ENCODE measurements at regions not wholly inside any gene's neighbourhood (a gene's known extent, or its start where the extent isn't known, plus 50 kb on each side); places are given as distances from the start of the nearest gene placed in this dataset.

DNA sequence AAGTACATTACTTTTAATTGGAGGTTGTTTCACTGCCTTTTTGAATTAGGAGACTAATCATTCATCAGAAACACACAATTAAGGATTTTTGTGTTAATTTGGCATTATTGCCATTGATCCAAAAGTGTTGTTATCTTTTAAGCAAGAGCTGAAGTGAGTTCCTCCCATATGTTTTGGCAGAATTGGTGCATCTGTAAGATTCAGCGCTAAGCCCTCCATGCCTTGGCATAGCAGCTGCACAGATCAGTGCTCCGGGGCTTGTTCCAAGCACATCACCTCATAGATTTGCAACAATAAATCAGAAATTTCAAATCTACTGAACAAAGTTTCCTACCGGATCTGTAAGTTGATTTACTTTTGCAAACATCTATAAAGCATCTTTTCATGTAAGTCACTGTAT lies 106.8 kb upstream of the PHACTR1 start:
- Histone ChIP-seq H3K9me3 (ENCODE audit: low read depth) (no peaks in the 10 kb centered on the region), H3K36me3 (no peaks in the 10 kb centered on the region), H3K79me2 (ENCODE audit: low read depth) (no peaks in the 10 kb centered on the region), H3K4me3 (no peak overlapping the region), H3K27me3 (no peaks in the 10 kb centered on the region), H3K4me2 (no peak overlapping the region), H3K27ac (no peak overlapping the region), H3K9ac (no peak overlapping the region), H4K20me1 (ENCODE audit: low read depth) (no peaks in the 10 kb centered on the region), H3K4me1 (no peaks in the 10 kb centered on the region), H3F3A (ENCODE audit: low read depth) (no peaks in the 10 kb centered on the region), H2AFZ (replicated peaks) (no peak overlapping the region)
- TF ChIP-seq, protein P1, sequence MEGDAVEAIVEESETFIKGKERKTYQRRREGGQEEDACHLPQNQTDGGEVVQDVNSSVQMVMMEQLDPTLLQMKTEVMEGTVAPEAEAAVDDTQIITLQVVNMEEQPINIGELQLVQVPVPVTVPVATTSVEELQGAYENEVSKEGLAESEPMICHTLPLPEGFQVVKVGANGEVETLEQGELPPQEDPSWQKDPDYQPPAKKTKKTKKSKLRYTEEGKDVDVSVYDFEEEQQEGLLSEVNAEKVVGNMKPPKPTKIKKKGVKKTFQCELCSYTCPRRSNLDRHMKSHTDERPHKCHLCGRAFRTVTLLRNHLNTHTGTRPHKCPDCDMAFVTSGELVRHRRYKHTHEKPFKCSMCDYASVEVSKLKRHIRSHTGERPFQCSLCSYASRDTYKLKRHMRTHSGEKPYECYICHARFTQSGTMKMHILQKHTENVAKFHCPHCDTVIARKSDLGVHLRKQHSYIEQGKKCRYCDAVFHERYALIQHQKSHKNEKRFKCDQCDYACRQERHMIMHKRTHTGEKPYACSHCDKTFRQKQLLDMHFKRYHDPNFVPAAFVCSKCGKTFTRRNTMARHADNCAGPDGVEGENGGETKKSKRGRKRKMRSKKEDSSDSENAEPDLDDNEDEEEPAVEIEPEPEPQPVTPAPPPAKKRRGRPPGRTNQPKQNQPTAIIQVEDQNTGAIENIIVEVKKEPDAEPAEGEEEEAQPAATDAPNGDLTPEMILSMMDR (IDR thresholded peaks at IDR 0.05) = no peak
- TF ChIP-seq EZH2phosphoT487 (IDR thresholded peaks at IDR 0.05) (no peak), EZH2 (IDR thresholded peaks at IDR 0.05) (no peak)
- H3K36me3 Mint-ChIP-seq = no peaks in the 10 kb centered on the region
- no peaks in the 10 kb centered on the region for H3K27me3 Mint-ChIP-seq (ENCODE audit: insufficient read depth, low read depth)
- no peaks in the 10 kb centered on the region for H3K9me3 Mint-ChIP-seq
- no peak for DNase-seq (ENCODE audit: low spot score)
- H3K27ac Mint-ChIP-seq = no peak overlapping the region
- H3K4me1 Mint-ChIP-seq = no peaks in the 10 kb centered on the region
- H3K4me3 Mint-ChIP-seq = no peak overlapping the region

DNA sequence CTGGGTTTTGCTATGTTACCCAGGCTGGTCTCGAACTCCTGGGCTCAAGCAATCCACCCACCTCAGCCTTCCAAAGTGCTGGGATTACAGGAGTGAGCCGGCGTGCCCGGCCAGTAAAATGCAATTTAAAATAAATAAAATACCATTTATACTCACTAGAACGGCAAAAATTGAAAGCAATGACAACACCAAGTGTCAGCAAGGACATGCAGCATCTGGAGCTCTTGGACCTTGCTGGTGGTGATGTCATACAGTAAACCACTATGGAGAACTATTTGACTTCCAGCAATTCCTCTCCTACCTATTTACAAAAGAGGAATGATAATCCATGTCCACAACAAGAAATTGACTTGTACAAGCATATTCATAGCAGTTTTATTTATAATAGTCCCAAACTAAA lies 105.7 kb upstream of the PHACTR1 start:
- Histone ChIP-seq H3K27me3 (no peaks in the 10 kb centered on the region), H3K36me3 (no peaks in the 10 kb centered on the region), H2AFZ (replicated peaks) (no peak overlapping the region), H4K20me1 (ENCODE audit: low read depth) (no peaks in the 10 kb centered on the region), H3K4me2 (no peak overlapping the region), H3K4me3 (no peak overlapping the region), H3K9me3 (ENCODE audit: low read depth) (no peaks in the 10 kb centered on the region), H3K79me2 (ENCODE audit: low read depth) (no peaks in the 10 kb centered on the region), H3K9ac (no peak overlapping the region), H3K4me1 (no peaks in the 10 kb centered on the region), H3K27ac (no peak overlapping the region), H3F3A (ENCODE audit: low read depth) (no peaks in the 10 kb centered on the region)
- DNase-seq (ENCODE audit: low spot score) = no peak
- no peaks in the 10 kb centered on the region for H3K36me3 Mint-ChIP-seq
- no peaks in the 10 kb centered on the region for H3K27me3 Mint-ChIP-seq (ENCODE audit: insufficient read depth, low read depth)
- TF ChIP-seq EZH2phosphoT487 (IDR thresholded peaks at IDR 0.05) (no peak), EZH2 (IDR thresholded peaks at IDR 0.05) (no peak)
- TF ChIP-seq, protein P1 (IDR thresholded peaks at IDR 0.05) = no peak
- H3K27ac Mint-ChIP-seq = no peak overlapping the region
- H3K9me3 Mint-ChIP-seq = no peaks in the 10 kb centered on the region
- no peak overlapping the region for H3K4me3 Mint-ChIP-seq
- H3K4me1 Mint-ChIP-seq = no peaks in the 10 kb centered on the region

DNA sequence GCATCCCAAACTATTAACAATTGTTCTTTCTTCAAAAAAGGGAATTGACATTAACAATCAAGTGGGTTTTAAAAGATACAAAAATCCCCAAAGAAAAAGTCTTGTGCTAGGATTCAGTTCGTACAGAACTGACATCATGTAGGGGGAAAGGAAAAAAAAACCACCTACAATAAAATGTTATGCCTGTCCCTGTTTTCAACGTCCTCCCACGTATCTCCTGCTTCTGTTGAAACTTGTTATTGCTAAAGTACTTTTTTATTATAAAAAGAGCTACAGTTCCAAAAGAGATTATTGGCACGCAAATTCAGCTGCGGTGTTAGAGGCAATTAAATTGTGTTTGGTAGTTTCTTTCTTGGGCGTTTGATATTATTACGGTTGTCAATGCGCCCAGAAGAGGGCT lies 102.8 kb upstream of the PHACTR1 start:
- Histone ChIP-seq H3K36me3 (no peaks in the 10 kb centered on the region), H3K9ac (no peak overlapping the region), H3F3A (ENCODE audit: low read depth) (no peaks in the 10 kb centered on the region), H3K4me1 (no peaks in the 10 kb centered on the region), H3K79me2 (ENCODE audit: low read depth) (no peaks in the 10 kb centered on the region), H3K4me3 (no peak overlapping the region), H3K27ac (no peak overlapping the region), H3K9me3 (ENCODE audit: low read depth) (no peaks in the 10 kb centered on the region), H2AFZ (replicated peaks) (no peak overlapping the region), H3K27me3 (no peaks in the 10 kb centered on the region), H3K4me2 (no peak overlapping the region), H4K20me1 (ENCODE audit: low read depth) (no peaks in the 10 kb centered on the region)
- Mint-ChIP-seq H3K9me3 (no peaks in the 10 kb centered on the region), H3K27ac (no peak overlapping the region), H3K36me3 (no peaks in the 10 kb centered on the region), H3K4me1 (no peaks in the 10 kb centered on the region), H3K27me3 (ENCODE audit: insufficient read depth, low read depth) (peaks cover 2% of the 10 kb centered on the region), H3K4me3 (no peak overlapping the region)
- TF ChIP-seq, protein P1 (IDR thresholded peaks at IDR 0.05) = no peak
- TF ChIP-seq EZH2 (IDR thresholded peaks at IDR 0.05) (no peak), EZH2phosphoT487 (IDR thresholded peaks at IDR 0.05) (no peak)
- DNase-seq (ENCODE audit: low spot score) = no peak

DNA sequence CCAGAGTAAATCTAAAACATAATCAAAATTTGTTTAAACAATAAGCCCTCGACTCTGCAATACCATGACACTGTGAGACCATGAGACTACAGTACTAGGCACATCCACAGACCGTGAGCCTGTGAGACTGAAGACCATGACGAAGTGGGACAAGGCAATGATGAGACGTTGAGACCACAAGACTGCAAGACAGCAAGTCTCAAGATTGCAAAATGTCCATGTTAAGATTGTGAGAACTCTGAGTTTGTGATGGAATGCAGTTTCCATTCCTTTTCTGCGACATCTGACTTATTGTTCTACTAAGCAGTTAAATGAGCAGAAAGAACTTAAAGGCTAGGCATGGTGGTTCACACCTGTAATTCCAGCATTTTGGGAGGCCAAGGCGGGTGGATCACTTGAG lies 102.1 kb upstream of the PHACTR1 start:
- no peaks in the 10 kb centered on the region for H3K4me1 ChIP-seq
- no peaks in the 10 kb centered on the region for H3K27me3 ChIP-seq
- no peaks in the 10 kb centered on the region for H3K9me3 Mint-ChIP-seq
- no peaks in the 10 kb centered on the region for H3K36me3 Mint-ChIP-seq
- H3K9ac ChIP-seq = no peak overlapping the region
- H3K4me3 Mint-ChIP-seq = no peak overlapping the region
- no peaks in the 10 kb centered on the region for H3K79me2 ChIP-seq (ENCODE audit: low read depth)
- no peak for DNase-seq (ENCODE audit: low spot score)
- H3K36me3 ChIP-seq = no peaks in the 10 kb centered on the region
- no peak overlapping the region for H3K4me3 ChIP-seq
- TF ChIP-seq EZH2 (IDR thresholded peaks at IDR 0.05) (no peak), EZH2phosphoT487 (IDR thresholded peaks at IDR 0.05) (no peak)
- TF ChIP-seq, protein P1 (IDR thresholded peaks at IDR 0.05) = no peak
- H4K20me1 ChIP-seq (ENCODE audit: low read depth) = no peaks in the 10 kb centered on the region
- no peak overlapping the region for H3K4me2 ChIP-seq
- H2AFZ ChIP-seq (replicated peaks) = no peak overlapping the region
- H3F3A ChIP-seq (ENCODE audit: low read depth) = no peaks in the 10 kb centered on the region
- H3K9me3 ChIP-seq (ENCODE audit: low read depth) = no peaks in the 10 kb centered on the region
- H3K27me3 Mint-ChIP-seq (ENCODE audit: insufficient read depth, low read depth) = peaks cover 2% of the 10 kb centered on the region
- H3K27ac Mint-ChIP-seq = no peak overlapping the region
- H3K27ac ChIP-seq = no peak overlapping the region
- no peaks in the 10 kb centered on the region for H3K4me1 Mint-ChIP-seq
